ENCODE measurements at regions not wholly inside any gene's neighbourhood (a gene's known extent, or its start where the extent isn't known, plus 50 kb on each side); places are given as distances from the start of the nearest gene placed in this dataset.

- in situ Hi-C loops (cut with MboI; ENCODE audit: low pct_unique_long_range_greater_than_20kb in 2 of 9, low sequenced_read_pairs in 9 of 9, unreplicated experiment in 9 of 9): loop anchor here in 5 of 9 experiments (25.0 kb wide), 2 partner anchors 266 to 1734 kb away; no protein-coding TSS in a partner anchor
- Histone ChIP-seq H3K4me1 (replicated peaks in 1 of 2) (peaks cover 0 to 8% of the 10 kb centered on the region in 2 donors), H3K27ac (no peak overlapping the region), H3K4me3 (no peak overlapping the region)
- WGBS, 10 experiments: 49 to 100% (median 88%) methylated on average over 1 to 3 of the region's 3 CpGs; no CpG with 5 or more reads in 1 of the 10 experiments
- ATAC-seq (replicated peaks in 6 of 8): no peak
Observed at GRCh38 chr4:20420916-20421602, 169.4 kb downstream of the SLIT2 start.

GRCh38 chr4:20421603-20421985 is 169.9 kb downstream of the SLIT2 start:
- no peak for ATAC-seq (replicated peaks in 6 of 8)

GRCh38 chr4:20422398-20422797 is 170.7 kb downstream of the SLIT2 start:
- peak; percentile 44 to 94 (median 62) for ATAC-seq (replicated peaks in 6 of 8)
- in situ Hi-C loops (cut with MboI; ENCODE audit: low pct_unique_long_range_greater_than_20kb in 2 of 9, low sequenced_read_pairs in 9 of 9, unreplicated experiment in 9 of 9): loop anchor here in 5 of 9 experiments (25.0 kb wide), 2 partner anchors 265 to 1735 kb away; no protein-coding TSS in a partner anchor

More at GRCh38 chr4:20421603-20421985, 169.9 kb downstream of the SLIT2 start:
- 20 to 100% (median 80%) methylated on average over 1 to 3 of the region's 3 CpGs for WGBS, 10 experiments
- Histone ChIP-seq H3K4me1 (replicated peaks in 1 of 2) (peaks cover 0 to 8% of the 10 kb centered on the region in 2 donors), H3K4me3 (no peak overlapping the region), H3K27ac (no peak overlapping the region)
- in situ Hi-C loops (cut with MboI; ENCODE audit: low pct_unique_long_range_greater_than_20kb in 2 of 9, low sequenced_read_pairs in 9 of 9, unreplicated experiment in 9 of 9): loop anchor here in 5 of 9 experiments (25.0 kb wide), 2 partner anchors 266 to 1734 kb away; no protein-coding TSS in a partner anchor

GRCh38 chr4:20423420-20423819 is 171.7 kb downstream of the SLIT2 start:
- WGBS, 10 experiments: 51 to 100% (median 96%) methylated on average over 2 to 3 of the region's 3 CpGs; no CpG with 5 or more reads in 1 of the 10 experiments
- in situ Hi-C loops (cut with MboI; ENCODE audit: low pct_unique_long_range_greater_than_20kb in 2 of 9, low sequenced_read_pairs in 9 of 9, unreplicated experiment in 9 of 9): loop anchor here in 5 of 9 experiments (25.0 kb wide), 2 partner anchors 264 to 1736 kb away; no protein-coding TSS in a partner anchor
- Histone ChIP-seq H3K4me3 (no peak overlapping the region), H3K4me1 (replicated peaks in 1 of 2) (peaks cover 0 to 8% of the 10 kb centered on the region in 2 donors), H3K27ac (no peak overlapping the region)
- ATAC-seq (replicated peaks in 6 of 8): peak in 1 of 8 experiments; percentile 38

More at GRCh38 chr4:20422398-20422797, 170.7 kb downstream of the SLIT2 start:
- peaks cover 0 to 8% of the 10 kb centered on the region in 2 donors for H3K4me1 ChIP-seq (replicated peaks in 1 of 2)
- WGBS, 10 experiments: 25 to 60% (median 50%) methylated on average over 1 to 2 of the region's 2 CpGs; no CpG with 5 or more reads in 5 of the 10 experiments
- no peak overlapping the region for H3K27ac ChIP-seq
- H3K4me3 ChIP-seq: no peak overlapping the region

- 88 to 100% (median 100%) methylated on average over 1 of the region's 1 CpG; no CpG with 5 or more reads in 5 of the 10 experiments for WGBS, 10 experiments
- Histone ChIP-seq H3K27ac (no peak overlapping the region), H3K4me3 (no peak overlapping the region), H3K4me1 (replicated peaks in 1 of 2) (peaks cover 0 to 3% of the 10 kb centered on the region in 2 donors)
- ATAC-seq (replicated peaks in 6 of 8): no peak
- in situ Hi-C loops (cut with MboI; ENCODE audit: low pct_unique_long_range_greater_than_20kb in 2 of 9, low sequenced_read_pairs in 9 of 9, unreplicated experiment in 9 of 9): no loop called here
Observed at GRCh38 chr4:20426028-20426427, 174.3 kb downstream of the SLIT2 start.

- peak in 5 of 8 experiments; percentile 19 to 41 (median 30) for ATAC-seq (replicated peaks in 6 of 8)
- in situ Hi-C loops (cut with MboI; ENCODE audit: low pct_unique_long_range_greater_than_20kb in 2 of 9, low sequenced_read_pairs in 9 of 9, unreplicated experiment in 9 of 9): no loop called here
- 55 to 100% (median 73%) methylated on average over 2 to 8 of the region's 8 CpGs for WGBS, 10 experiments
- Histone ChIP-seq H3K4me1 (replicated peaks in 1 of 2) (peaks cover 4 to 12% of the 10 kb centered on the region in 2 donors), H3K27ac (no peak overlapping the region), H3K4me3 (no peak overlapping the region)
Observed at GRCh38 chr4:20428436-20429160, 176.9 kb downstream of the SLIT2 start.

- WGBS, 10 experiments: 50 to 100% (median 82%) methylated on average over 1 to 5 of the region's 5 CpGs; no CpG with 5 or more reads in 2 of the 10 experiments
- peak in 2 of 8 experiments; percentile 20 to 28 for ATAC-seq (replicated peaks in 6 of 8)
- in situ Hi-C loops (cut with MboI; ENCODE audit: low pct_unique_long_range_greater_than_20kb in 2 of 9, low sequenced_read_pairs in 9 of 9, unreplicated experiment in 9 of 9): no loop called here
Observed at GRCh38 chr4:20430259-20430941, 178.7 kb downstream of the SLIT2 start.

GRCh38 chr4:20431543-20431951 is 179.8 kb downstream of the SLIT2 start:
- peaks cover 4 to 12% of the 10 kb centered on the region in 2 donors for H3K4me1 ChIP-seq (replicated peaks in 1 of 2)
- in situ Hi-C loops (cut with MboI; ENCODE audit: low pct_unique_long_range_greater_than_20kb in 2 of 9, low sequenced_read_pairs in 9 of 9, unreplicated experiment in 9 of 9): no loop called here
- H3K4me3 ChIP-seq: no peak overlapping the region
- peak in 1 of 8 experiments; percentile 11 for ATAC-seq (replicated peaks in 6 of 8)
- H3K27ac ChIP-seq: no peak overlapping the region
- 69 to 100% (median 98%) methylated on average over 1 to 6 of the region's 6 CpGs; no CpG with 5 or more reads in 1 of the 10 experiments for WGBS, 10 experiments

More at GRCh38 chr4:20430259-20430941, 178.7 kb downstream of the SLIT2 start:
- Histone ChIP-seq H3K27ac (no peak overlapping the region), H3K4me1 (replicated peaks in 1 of 2) (peaks cover 4 to 12% of the 10 kb centered on the region in 2 donors), H3K4me3 (no peak overlapping the region)

GRCh38 chr4:20432088-20432487 is 180.4 kb downstream of the SLIT2 start:
- in situ Hi-C loops (cut with MboI; ENCODE audit: low pct_unique_long_range_greater_than_20kb in 2 of 9, low sequenced_read_pairs in 9 of 9, unreplicated experiment in 9 of 9): no loop called here
- peak in 5 of 8 experiments; percentile 15 to 49 (median 30) for ATAC-seq (replicated peaks in 6 of 8)
- Histone ChIP-seq H3K27ac (no peak overlapping the region), H3K4me3 (no peak overlapping the region), H3K4me1 (replicated peaks in 1 of 2) (peaks cover 4 to 12% of the 10 kb centered on the region in 2 donors)
- WGBS, 10 experiments: 20 to 80% (median 44%) methylated on average over 1 to 5 of the region's 5 CpGs; no CpG with 5 or more reads in 2 of the 10 experiments

- H3K27ac ChIP-seq: no peak overlapping the region
- in situ Hi-C loops (cut with MboI; ENCODE audit: low pct_unique_long_range_greater_than_20kb in 2 of 9, low sequenced_read_pairs in 9 of 9, unreplicated experiment in 9 of 9): no loop called here
- H3K4me1 ChIP-seq (replicated peaks in 1 of 2): peaks cover 4 to 12% of the 10 kb centered on the region in 2 donors
- 48 to 100% (median 78%) methylated on average over 1 to 5 of the region's 5 CpGs for WGBS, 10 experiments
- H3K4me3 ChIP-seq: no peak overlapping the region
- peak in 2 of 8 experiments; percentile 50 to 62 for ATAC-seq (replicated peaks in 6 of 8)
Observed at GRCh38 chr4:20433097-20433705, 181.5 kb downstream of the SLIT2 start.

GRCh38 chr4:20440170-20440569 is 188.5 kb downstream of the SLIT2 start:
- Histone ChIP-seq H3K27ac (no peak overlapping the region), H3K4me1 (replicated peaks in 1 of 2) (peaks cover 0 to 40% of the 10 kb centered on the region in 2 donors), H3K4me3 (no peak overlapping the region)
- in situ Hi-C loops (cut with MboI; ENCODE audit: low pct_unique_long_range_greater_than_20kb in 2 of 9, low sequenced_read_pairs in 9 of 9, unreplicated experiment in 9 of 9): no loop called here
- 56 to 100% (median 70%) methylated on average over 1 to 3 of the region's 3 CpGs; no CpG with 5 or more reads in 2 of the 10 experiments for WGBS, 10 experiments
- ATAC-seq (replicated peaks in 6 of 8): peak in 5 of 8 experiments; percentile 7 to 72 (median 39)
